A549 (cell line): ENCODE measurements at regions not wholly inside any gene's neighbourhood (a gene's known extent, or its start where the extent isn't known, plus 50 kb on each side); places are given as distances from the start of the nearest gene placed in this dataset.

Experiments used
- ATAC-seq, 2 experiments: fragments of 200-7000 bp in 1 of 2; fragments of >200 bp in 1 of 2; cut with Nextera tagmentation in 1 of 2; cut with Tn5 transposase in 1 of 2; 3 replicates each; pipeline versions ENCODE4 v1.8.0 to v1.9.1; 2018 to 2020; ENCODE audit warnings: mild to moderate bottlenecking in 1 of 2, moderate library complexity in 1 of 2
- CTCF ChIA-PET: fragments of 300-600 bp; sonication (Branson Sonifier 250); formaldehyde crosslinking; extraction: SDS; loops from one replicate; lab custom pipeline; 2021; ENCODE audit warnings: antibody characterized with exemption, inconsistent platforms; lab: Yijun Ruan, JAX
- POLR2A ChIA-PET: fragments of 350-600 bp; formaldehyde crosslinking; extraction: SDS; loops from one replicate; lab custom pipeline; 2021; ENCODE audit warnings: antibody characterized with exemption, inconsistent platforms; lab: Yijun Ruan, JAX
- DNase-seq, 2 experiments: peaks; one replicate each; pipeline versions ENCODE4 v3.0.0 to v3.0.0-alpha.2; 2011 to 2016; ENCODE audit warnings: low read depth in 1 of 2, low spot score in 1 of 2
- FAIRE-seq: peaks from 2 replicates; lab custom pipeline; 2011; peaks lifted over from hg19 to GRCh38; lab: Jason Lieb, UNC
- H3K27ac ChIP-seq, 2 experiments: fragments of >200 bp; sonication (Bioruptor Twin); formaldehyde crosslinking; 3 replicates each; pipeline ENCODE4 v1.5.1; 2016 to 2017
- H3K4me1 ChIP-seq: fragments of >200 bp; sonication (Bioruptor Twin); formaldehyde crosslinking; 3 replicates; pipeline ENCODE4 v1.6.1; 2016
- H3K4me2 ChIP-seq: fragments of >200 bp; sonication (Bioruptor Twin); formaldehyde crosslinking; 3 replicates; pipeline ENCODE4 v1.6.1; 2016
- H3K4me3 ChIP-seq: fragments of >200 bp; sonication (Bioruptor Twin); formaldehyde crosslinking; 3 replicates; pipeline ENCODE4 v1.5.1; 2016
- H3K9me3 ChIP-seq: fragments of >200 bp; sonication (Bioruptor Twin); formaldehyde crosslinking; 3 replicates; pipeline ENCODE4 v1.6.1; 2016
- CBX2 ChIP-seq: fragments of 200-600 bp; sonication (generic); IDR thresholded peaks from 2 replicates; pipeline ENCODE4 v1.6.1; 2016; ENCODE audit warnings: low read depth, mild to moderate bottlenecking, borderline replicate concordance
- CHD4 ChIP-seq: fragments of 200-600 bp; sonication (generic); IDR thresholded peaks from 2 replicates; pipeline ENCODE4 v1.6.1; 2016; ENCODE audit warnings: antibody characterized with exemption, mild to moderate bottlenecking, borderline replicate concordance
- FOSB ChIP-seq: fragments of 250-450 bp; sonication (Bioruptor Pico); IDR thresholded peaks from 2 replicates; pipeline ENCODE4 v1.5.0; 2020; ENCODE audit warnings: mild to moderate bottlenecking, moderate library complexity
- FOXS1 ChIP-seq: fragments of 250-450 bp; sonication (Bioruptor Pico); IDR thresholded peaks from 2 replicates; pipeline ENCODE4 v1.5.0; 2020; ENCODE audit warnings: mild to moderate bottlenecking, moderate library complexity
- HEYL ChIP-seq: fragments of 250-450 bp; sonication (Bioruptor Pico); IDR thresholded peaks from 2 replicates; pipeline ENCODE4 v1.8.0; 2021; ENCODE audit warnings: mild to moderate bottlenecking, moderate library complexity
- HOXB5 ChIP-seq: fragments of 250-450 bp; sonication (Bioruptor Pico); IDR thresholded peaks from 2 replicates; pipeline ENCODE4 v1.5.0; 2020; ENCODE audit warnings: mild to moderate bottlenecking, moderate library complexity
- MYC ChIP-seq: IDR thresholded peaks from 2 replicates; pipeline ENCODE4 v1.6.1; 2012; ENCODE audit warnings: mild to moderate bottlenecking, inconsistent platforms, low read length, improper control_type of control experiment, borderline replicate concordance
- NPAS2 ChIP-seq: fragments of 250-450 bp; sonication (Bioruptor Pico); IDR thresholded peaks from 2 replicates; pipeline ENCODE4 v1.8.0; 2022; ENCODE audit warnings: mild to moderate bottlenecking, moderate library complexity, borderline replicate concordance
- PHF8 ChIP-seq: fragments of 200-600 bp; sonication (generic); IDR thresholded peaks from 2 replicates; pipeline ENCODE4 v1.6.1; 2016; ENCODE audit warnings: low read depth, mild to moderate bottlenecking, antibody characterized with exemption, moderate library complexity, borderline replicate concordance
- SREBF2 ChIP-seq: fragments of 450-650 bp; IDR thresholded peaks from 2 replicates; pipeline ENCODE4 v1.6.1; 2014; ENCODE audit warnings: mild to moderate bottlenecking, moderate library complexity
- TFCP2L1 ChIP-seq: fragments of 250-450 bp; sonication (Bioruptor Pico); IDR thresholded peaks from 2 replicates; pipeline ENCODE4 v1.5.0; 2021; ENCODE audit warnings: mild to moderate bottlenecking
- ZNF302 ChIP-seq: fragments of 250-450 bp; sonication (Bioruptor Pico); IDR thresholded peaks from 2 replicates; pipeline ENCODE4 v1.9.0; 2021; ENCODE audit warnings: inconsistent platforms, mild to moderate bottlenecking, moderate library complexity
- WGBS: methylation state at CpG from one replicate; pipeline ENCODE4 v1.1.6; 2017; ENCODE audit errors: missing lambda C conversion rate; 5-methylcytosine and 5-hydroxymethylcytosine counted together
- TF ChIP-seq, protein P1 (sequence below): fragments of 250-450 bp; sonication (Bioruptor Pico); IDR thresholded peaks from 2 replicates; pipeline ENCODE4 v1.5.0; 2021; ENCODE audit warnings: mild to moderate bottlenecking, moderate library complexity, borderline replicate concordance
- TF ChIP-seq, protein P2 (sequence below): fragments of >200 bp; sonication (Bioruptor Twin); formaldehyde crosslinking; IDR thresholded peaks from 2 replicates; pipeline ENCODE4 v1.6.1; 2016
- TF ChIP-seq, protein P3 (sequence below): fragments of >200 bp; sonication (Bioruptor Twin); formaldehyde crosslinking; IDR thresholded peaks from 3 replicates; pipeline ENCODE4 v1.6.1; 2016
- TF ChIP-seq, protein P4 (sequence below): fragments of 250-450 bp; sonication (Bioruptor Pico); IDR thresholded peaks from 2 replicates; pipeline ENCODE4 v1.5.0; 2020; ENCODE audit warnings: low read depth, mild to moderate bottlenecking, moderate library complexity
- TF ChIP-seq, protein P5 (sequence below): fragments of 150-350 bp; IDR thresholded peaks from 2 replicates; pipeline ENCODE4 v1.6.1; 2014; ENCODE audit warnings: low read depth, mild to moderate bottlenecking, low read length
- TF ChIP-seq, protein P6 (sequence below): IDR thresholded peaks from 2 replicates; pipeline ENCODE4 v1.6.1; 2012
- TF ChIP-seq, protein P7 (sequence below): fragments of 450-650 bp; IDR thresholded peaks from 2 replicates; pipeline ENCODE4 v1.6.1; 2014; ENCODE audit warnings: antibody characterized with exemption

DNA sequence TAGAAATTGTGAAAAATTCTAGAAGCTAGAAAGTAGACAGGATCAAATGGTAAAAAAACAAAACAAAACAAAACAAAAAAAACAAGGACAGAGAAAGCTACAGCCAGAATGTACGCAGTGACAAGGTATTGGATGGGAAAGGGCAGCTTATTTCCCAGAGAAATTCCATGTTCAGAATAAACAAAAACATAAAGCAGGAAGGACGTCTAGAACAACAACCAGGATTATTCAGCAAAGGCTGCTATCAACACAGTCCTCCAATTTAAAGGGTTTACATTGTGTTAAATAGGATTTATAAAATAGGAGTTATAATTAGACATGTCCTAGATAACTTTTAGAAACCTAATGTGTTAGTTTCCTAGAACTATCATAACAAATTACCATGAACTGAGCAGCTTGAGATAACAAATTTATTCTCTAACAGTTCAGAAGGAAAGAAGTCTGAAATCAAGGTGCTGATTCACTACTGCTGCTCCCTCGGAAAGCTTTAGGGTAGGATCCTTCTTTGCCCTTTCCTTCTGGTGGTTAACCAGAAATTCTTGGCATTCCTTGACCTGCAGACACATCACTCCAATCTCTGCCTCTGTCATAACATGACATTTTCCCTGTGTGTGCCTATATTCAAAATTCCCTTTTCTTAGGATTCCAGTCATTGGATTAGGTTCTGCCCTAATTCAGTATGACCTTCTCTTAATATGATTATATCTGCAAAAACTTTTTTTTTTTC, 175.6 kb downstream of the SNCA start:
- DNase-seq (no peak), ATAC-seq (peak in 1 of 2 experiments; percentile 30; a peak in 1 of 6 replicates), FAIRE-seq (no peak)
- ChIA-PET CTCF (no interaction called here), POLR2A (no interaction called here)
- no peak overlapping the region for H3K4me2 ChIP-seq
- H3K4me1 ChIP-seq, result no peaks in the 10 kb centered on the region; the same call in 2 of the 3 replicates
- H3K9me3 ChIP-seq, result no peaks in the 10 kb centered on the region
- 18% methylated on average over 3 of the region's 3 CpGs for WGBS
- H3K4me3 ChIP-seq, result no peak overlapping the region
- no peak overlapping the region for H3K27ac ChIP-seq
- no peak for TF ChIP-seq NPAS2 (CRISPR knock-in tag)
- no peak for TF ChIP-seq FOXS1 (CRISPR knock-in tag)
- no peak for TF ChIP-seq TFCP2L1 (CRISPR knock-in tag)
- no peak for TF ChIP-seq MYC
- TF ChIP-seq ZNF302 (CRISPR knock-in tag), result no peak
- TF ChIP-seq, protein P1, sequence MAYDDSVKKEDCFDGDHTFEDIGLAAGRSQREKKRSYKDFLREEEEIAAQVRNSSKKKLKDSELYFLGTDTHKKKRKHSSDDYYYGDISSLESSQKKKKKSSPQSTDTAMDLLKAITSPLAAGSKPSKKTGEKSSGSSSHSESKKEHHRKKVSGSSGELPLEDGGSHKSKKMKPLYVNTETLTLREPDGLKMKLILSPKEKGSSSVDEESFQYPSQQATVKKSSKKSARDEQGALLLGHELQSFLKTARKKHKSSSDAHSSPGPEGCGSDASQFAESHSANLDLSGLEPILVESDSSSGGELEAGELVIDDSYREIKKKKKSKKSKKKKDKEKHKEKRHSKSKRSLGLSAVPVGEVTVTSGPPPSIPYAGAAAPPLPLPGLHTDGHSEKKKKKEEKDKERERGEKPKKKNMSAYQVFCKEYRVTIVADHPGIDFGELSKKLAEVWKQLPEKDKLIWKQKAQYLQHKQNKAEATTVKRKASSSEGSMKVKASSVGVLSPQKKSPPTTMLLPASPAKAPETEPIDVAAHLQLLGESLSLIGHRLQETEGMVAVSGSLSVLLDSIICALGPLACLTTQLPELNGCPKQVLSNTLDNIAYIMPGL (CRISPR knock-in tag), result no peak
- TF ChIP-seq, protein P2, sequence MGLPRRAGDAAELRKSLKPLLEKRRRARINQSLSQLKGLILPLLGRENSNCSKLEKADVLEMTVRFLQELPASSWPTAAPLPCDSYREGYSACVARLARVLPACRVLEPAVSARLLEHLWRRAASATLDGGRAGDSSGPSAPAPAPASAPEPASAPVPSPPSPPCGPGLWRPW, result no peak
- no peak for TF ChIP-seq SREBF2
- TF ChIP-seq, protein P3, sequence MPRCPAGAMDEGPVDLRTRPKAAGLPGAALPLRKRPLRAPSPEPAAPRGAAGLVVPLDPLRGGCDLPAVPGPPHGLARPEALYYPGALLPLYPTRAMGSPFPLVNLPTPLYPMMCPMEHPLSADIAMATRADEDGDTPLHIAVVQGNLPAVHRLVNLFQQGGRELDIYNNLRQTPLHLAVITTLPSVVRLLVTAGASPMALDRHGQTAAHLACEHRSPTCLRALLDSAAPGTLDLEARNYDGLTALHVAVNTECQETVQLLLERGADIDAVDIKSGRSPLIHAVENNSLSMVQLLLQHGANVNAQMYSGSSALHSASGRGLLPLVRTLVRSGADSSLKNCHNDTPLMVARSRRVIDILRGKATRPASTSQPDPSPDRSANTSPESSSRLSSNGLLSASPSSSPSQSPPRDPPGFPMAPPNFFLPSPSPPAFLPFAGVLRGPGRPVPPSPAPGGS, result no peak
- TF ChIP-seq, protein P4, sequence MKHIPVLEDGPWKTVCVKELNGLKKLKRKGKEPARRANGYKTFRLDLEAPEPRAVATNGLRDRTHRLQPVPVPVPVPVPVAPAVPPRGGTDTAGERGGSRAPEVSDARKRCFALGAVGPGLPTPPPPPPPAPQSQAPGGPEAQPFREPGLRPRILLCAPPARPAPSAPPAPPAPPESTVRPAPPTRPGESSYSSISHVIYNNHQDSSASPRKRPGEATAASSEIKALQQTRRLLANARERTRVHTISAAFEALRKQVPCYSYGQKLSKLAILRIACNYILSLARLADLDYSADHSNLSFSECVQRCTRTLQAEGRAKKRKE (CRISPR knock-in tag), result no peak
- TF ChIP-seq HOXB5 (CRISPR knock-in tag), result no peak
- TF ChIP-seq PHF8, result no peak
- TF ChIP-seq, protein P5, sequence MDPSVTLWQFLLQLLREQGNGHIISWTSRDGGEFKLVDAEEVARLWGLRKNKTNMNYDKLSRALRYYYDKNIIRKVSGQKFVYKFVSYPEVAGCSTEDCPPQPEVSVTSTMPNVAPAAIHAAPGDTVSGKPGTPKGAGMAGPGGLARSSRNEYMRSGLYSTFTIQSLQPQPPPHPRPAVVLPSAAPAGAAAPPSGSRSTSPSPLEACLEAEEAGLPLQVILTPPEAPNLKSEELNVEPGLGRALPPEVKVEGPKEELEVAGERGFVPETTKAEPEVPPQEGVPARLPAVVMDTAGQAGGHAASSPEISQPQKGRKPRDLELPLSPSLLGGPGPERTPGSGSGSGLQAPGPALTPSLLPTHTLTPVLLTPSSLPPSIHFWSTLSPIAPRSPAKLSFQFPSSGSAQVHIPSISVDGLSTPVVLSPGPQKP, result no peak
- TF ChIP-seq HEYL (CRISPR knock-in tag), result no peak
- no peak for TF ChIP-seq FOSB
- no peak for TF ChIP-seq CHD4
- no peak for TF ChIP-seq CBX2
- TF ChIP-seq, protein P6, sequence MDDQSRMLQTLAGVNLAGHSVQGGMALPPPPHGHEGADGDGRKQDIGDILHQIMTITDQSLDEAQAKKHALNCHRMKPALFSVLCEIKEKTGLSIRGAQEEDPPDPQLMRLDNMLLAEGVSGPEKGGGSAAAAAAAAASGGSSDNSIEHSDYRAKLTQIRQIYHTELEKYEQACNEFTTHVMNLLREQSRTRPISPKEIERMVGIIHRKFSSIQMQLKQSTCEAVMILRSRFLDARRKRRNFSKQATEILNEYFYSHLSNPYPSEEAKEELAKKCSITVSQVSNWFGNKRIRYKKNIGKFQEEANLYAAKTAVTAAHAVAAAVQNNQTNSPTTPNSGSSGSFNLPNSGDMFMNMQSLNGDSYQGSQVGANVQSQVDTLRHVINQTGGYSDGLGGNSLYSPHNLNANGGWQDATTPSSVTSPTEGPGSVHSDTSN, result no peak
- TF ChIP-seq, protein P7, sequence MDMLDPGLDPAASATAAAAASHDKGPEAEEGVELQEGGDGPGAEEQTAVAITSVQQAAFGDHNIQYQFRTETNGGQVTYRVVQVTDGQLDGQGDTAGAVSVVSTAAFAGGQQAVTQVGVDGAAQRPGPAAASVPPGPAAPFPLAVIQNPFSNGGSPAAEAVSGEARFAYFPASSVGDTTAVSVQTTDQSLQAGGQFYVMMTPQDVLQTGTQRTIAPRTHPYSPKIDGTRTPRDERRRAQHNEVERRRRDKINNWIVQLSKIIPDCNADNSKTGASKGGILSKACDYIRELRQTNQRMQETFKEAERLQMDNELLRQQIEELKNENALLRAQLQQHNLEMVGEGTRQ, result no peak
